Transverse colon (tissue), 4 donors: ENCODE measurements at regions not wholly inside any gene's neighbourhood (a gene's known extent, or its start where the extent isn't known, plus 50 kb on each side); places are given as distances from the start of the nearest gene placed in this dataset.

Source experiments
- DNase-seq: peaks from one replicate; pipeline ENCODE4 v3.0.0-alpha.2; 2019
- H3K27ac ChIP-seq, 4 donors: fragments of 200-600 bp; sonication (generic); 2 replicates each; pipeline ENCODE4 v1.5.1; 2016 to 2018; ENCODE audit warnings: inconsistent platforms in 4 of 4
- H3K27me3 ChIP-seq: fragments of 200-600 bp; sonication (generic); 2 replicates; pipeline ENCODE4 v1.5.1; 2017; ENCODE audit warnings: inconsistent platforms
- H3K36me3 ChIP-seq, 4 donors: fragments of 200-600 bp; sonication (generic); 2 replicates each; pipeline ENCODE4 v1.5.1; 2017 to 2019; ENCODE audit warnings: inconsistent platforms in 4 of 4
- H3K4me1 ChIP-seq, 4 donors: fragments of 200-600 bp; sonication (generic); 2 replicates each; pipeline ENCODE4 v1.5.1; 2017 to 2020; ENCODE audit warnings: inconsistent platforms in 4 of 4
- H3K4me3 ChIP-seq, 4 donors: fragments of 200-600 bp; sonication (generic); 1 replicate in 1 of 4; 2 replicates in 3 of 4; pipeline versions ENCODE4 v1.5.1 to v1.6.1; 2017 to 2019; ENCODE audit warnings: inconsistent platforms in 4 of 4
- H3K9me3 ChIP-seq, 2 donors: fragments of 200-600 bp; sonication (generic); 2 replicates each; pipeline ENCODE4 v1.5.1; 2017 to 2019; ENCODE audit warnings: inconsistent platforms in 2 of 2
- CTCF ChIP-seq, 5 experiments: fragments of 200-600 bp in 3 of 5; fragments of 450-650 bp in 2 of 5; sonication (generic) in 3 of 5; IDR thresholded peaks; 1 replicate in 2 of 5; 2 replicates in 3 of 5; pipeline ENCODE4 v1.5.1; 2016 to 2017; ENCODE audit warnings: antibody characterized with exemption in 5 of 5, inconsistent platforms in 3 of 5, mild to moderate bottlenecking in 2 of 5, moderate library complexity in 1 of 5
- EP300 ChIP-seq: sonication (generic); formaldehyde crosslinking; IDR thresholded peaks from one replicate; pipeline ENCODE4 v1.6.1; 2017; ENCODE audit warnings: antibody characterized with exemption, low read depth
- POLR2A ChIP-seq: fragments of 450-650 bp; IDR thresholded peaks from one replicate; pipeline ENCODE4 v1.6.1; 2016; ENCODE audit warnings: antibody characterized with exemption, mild to moderate bottlenecking, moderate library complexity
- POLR2AphosphoS5 ChIP-seq, 3 donors: sonication (generic); formaldehyde crosslinking; IDR thresholded peaks; one replicate each; pipeline ENCODE4 v1.6.1; 2016; ENCODE audit warnings: antibody characterized with exemption in 3 of 3
- WGBS, 2 donors: methylation state at CpG; one replicate each; pipeline ENCODE4 v1.1.5; 2018; ENCODE audit warnings: low coverage in 1 of 2; 5-methylcytosine and 5-hydroxymethylcytosine counted together
- in situ Hi-C, 4 donors: fragments of 200-750 bp; cut with MboI; loops; one replicate each; pipeline versions ENCODE4 v1.15.0 to v1.15.1; 2017; ENCODE audit warnings: low sequenced_read_pairs in 3 of 4, low pct_ligation_motif_present in 1 of 4, low pct_unique_long_range_greater_than_20kb in 1 of 4
- intact Hi-C: fragments of 100-400 bp; cut with DNase I; formaldehyde crosslinking; loops from one replicate; pipeline ENCODE4 v1.15.1; 2023; ENCODE audit warnings: low total_unique reads

- no peaks in the 10 kb centered on the region for H3K4me1 ChIP-seq
- H3K4me3 ChIP-seq, result no peak overlapping the region
- H3K36me3 ChIP-seq, result no peaks in the 10 kb centered on the region
- in situ Hi-C loops (no loop called here), intact Hi-C loops (no loop called here)
- no peak overlapping the region for H3K27ac ChIP-seq
- H3K27me3 ChIP-seq, result no peaks in the 10 kb centered on the region
- H3K9me3 ChIP-seq, result no peaks in the 10 kb centered on the region
- 91 to 100% methylated on average over 1 to 2 of the region's 2 CpGs for WGBS, 2 donors
- TF ChIP-seq POLR2AphosphoS5 (IDR thresholded peaks at IDR 0.05) (no peak), POLR2A (no peak), CTCF (IDR thresholded peaks at IDR 0.05) (no peak)
- no peak for DNase-seq
These were observed 146.1 kb upstream of the TSC22D2 start for GRCh38 chr3:150261958-150262357.

GRCh38 chr3:150261418-150261817 lies 146.7 kb upstream of the TSC22D2 start:
- no peak overlapping the region for H3K27ac ChIP-seq
- no peaks in the 10 kb centered on the region for H3K27me3 ChIP-seq
- in situ Hi-C loops, result no loop called here
- 83 to 96% methylated on average over 2 of the region's 2 CpGs for WGBS, 2 donors
- H3K4me1 ChIP-seq, result no peaks in the 10 kb centered on the region
- H3K36me3 ChIP-seq, result no peaks in the 10 kb centered on the region
- H3K4me3 ChIP-seq, result no peak overlapping the region
- DNase-seq, result no peak
- TF ChIP-seq CTCF (IDR thresholded peaks at IDR 0.05), result no peak
- no peak for TF ChIP-seq POLR2AphosphoS5 (IDR thresholded peaks at IDR 0.05)
- no peak for TF ChIP-seq POLR2A
- TF ChIP-seq EP300, result no peak
- intact Hi-C loops, result no loop called here
- no peaks in the 10 kb centered on the region for H3K9me3 ChIP-seq

- in situ Hi-C loops, result no loop called here
- WGBS, 2 donors, result 64 to 87% methylated on average over 3 of the region's 3 CpGs
- TF ChIP-seq POLR2A (no peak), POLR2AphosphoS5 (IDR thresholded peaks at IDR 0.05) (no peak), CTCF (IDR thresholded peaks at IDR 0.05) (no peak), EP300 (no peak)
These were observed 147.7 kb upstream of the TSC22D2 start for GRCh38 chr3:150260398-150260710.

GRCh38 chr3:150259526-150260397 lies 148.3 kb upstream of the TSC22D2 start:
- H3K27ac ChIP-seq, result no peak overlapping the region
- WGBS, 2 donors, result 74 to 94% methylated on average over 4 to 5 of the region's 5 CpGs

More at GRCh38 chr3:150260398-150260710, 147.7 kb upstream of the TSC22D2 start:
- Histone ChIP-seq H3K4me1 (no peaks in the 10 kb centered on the region), H3K27ac (no peak overlapping the region), H3K4me3 (no peak overlapping the region), H3K36me3 (no peaks in the 10 kb centered on the region), H3K9me3 (no peaks in the 10 kb centered on the region), H3K27me3 (no peaks in the 10 kb centered on the region)
- intact Hi-C loops, result no loop called here
- no peak for DNase-seq

More at GRCh38 chr3:150259526-150260397, 148.3 kb upstream of the TSC22D2 start:
- no peaks in the 10 kb centered on the region for H3K36me3 ChIP-seq
- intact Hi-C loops (no loop called here), in situ Hi-C loops (no loop called here)
- no peaks in the 10 kb centered on the region for H3K27me3 ChIP-seq
- no peak for DNase-seq
- no peaks in the 10 kb centered on the region for H3K9me3 ChIP-seq
- TF ChIP-seq CTCF (IDR thresholded peaks at IDR 0.05), result no peak
- TF ChIP-seq POLR2AphosphoS5 (IDR thresholded peaks at IDR 0.05), result no peak
- no peak for TF ChIP-seq POLR2A
- H3K4me3 ChIP-seq, result no peak overlapping the region
- H3K4me1 ChIP-seq, result no peaks in the 10 kb centered on the region
